HG03432 (cell line): ENCODE measurements at regions not wholly inside any gene's neighbourhood (a gene's known extent, or its start where the extent isn't known, plus 50 kb on each side); places are given as distances from the start of the nearest gene placed in this dataset.
"Not testable (repeated sequence)": the region's sequence is repeated elsewhere in the genome, so short reads cannot be mapped to it uniquely, and the experiment has no call there.

ENCODE experiments used
- ATAC-seq: cut with Tn5 transposase; IDR thresholded peaks from one replicate; pipeline ENCODE4 v1.9.1; 2021; ENCODE audit warnings: mild to moderate bottlenecking, moderate library complexity; ENCODE audit not compliant: unreplicated experiment

DNA sequence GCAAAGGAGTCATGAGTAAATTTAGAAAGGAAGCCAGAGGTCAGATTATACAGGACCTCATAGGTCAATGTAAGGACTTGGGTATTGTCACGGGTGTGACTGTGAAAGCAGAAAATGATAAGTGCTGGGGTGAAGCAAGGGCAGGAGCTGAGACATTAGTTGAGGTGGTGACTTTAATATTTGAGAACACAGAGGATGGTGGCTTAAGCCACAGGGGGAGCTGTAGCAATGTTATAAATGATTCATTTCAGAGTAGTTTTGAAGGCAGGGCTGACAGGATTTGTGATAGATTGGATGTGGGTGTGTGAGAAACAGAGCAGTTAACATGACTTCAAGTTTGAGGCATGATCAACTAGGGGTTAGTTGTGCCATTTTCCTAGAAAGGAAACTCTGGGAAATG lies 659.9 kb downstream of the EPM2A start:
- ATAC-seq = no peak

DNA sequence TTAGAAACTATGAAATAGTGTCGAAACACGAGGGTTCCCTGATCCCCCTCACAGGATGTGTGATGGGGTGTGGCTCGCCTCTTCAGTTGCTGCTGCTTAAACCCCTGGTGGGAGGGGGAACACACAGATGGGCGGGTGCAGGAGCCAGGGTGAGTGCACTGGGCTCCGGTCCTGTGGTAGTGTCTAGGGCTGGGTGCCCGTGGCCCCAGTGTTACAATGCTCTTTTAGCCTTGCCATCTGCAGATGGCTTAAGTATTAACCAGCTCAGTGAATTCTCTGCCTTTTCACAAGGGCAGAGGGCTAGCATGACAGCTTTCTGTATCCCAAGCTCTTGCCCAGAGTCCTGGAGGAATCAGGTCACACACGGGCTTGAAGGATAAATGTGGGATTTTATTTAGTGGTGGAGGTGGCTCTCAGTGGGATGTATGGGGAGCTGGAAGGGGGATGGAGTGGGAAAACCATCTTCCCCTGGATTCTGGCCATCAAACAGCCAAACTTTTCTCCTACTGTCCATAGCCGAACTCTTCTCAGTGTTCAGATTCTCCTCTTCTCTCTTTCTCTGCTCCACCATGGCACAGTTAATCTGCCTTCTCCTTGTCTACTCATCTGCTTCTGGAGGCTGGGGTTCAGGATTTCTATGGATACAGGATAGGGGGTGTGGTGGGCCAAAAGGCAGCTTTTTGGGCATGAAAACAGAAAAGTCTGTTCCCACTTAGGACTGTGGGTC lies 659.0 kb downstream of the EPM2A start:
- ATAC-seq = no peak

DNA sequence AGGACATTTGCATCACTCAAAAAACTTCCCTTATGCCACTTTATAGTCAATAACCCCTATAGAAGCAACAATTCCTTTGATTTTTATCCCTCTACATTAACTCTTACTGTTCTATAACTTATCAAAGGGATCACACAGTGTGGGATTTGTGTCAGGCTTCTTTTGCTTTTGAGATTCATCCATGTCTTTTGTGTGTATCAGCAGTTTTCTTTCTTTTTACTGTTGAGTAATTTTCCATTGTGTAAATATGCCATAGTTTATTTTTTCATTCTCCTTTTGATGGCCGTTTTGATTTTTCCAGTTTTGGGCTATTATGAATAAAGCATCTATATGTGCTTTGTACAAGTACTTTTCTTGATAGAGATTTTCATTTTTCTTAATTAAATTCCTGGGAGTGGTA lies 657.9 kb downstream of the EPM2A start:
- no peak for ATAC-seq

DNA sequence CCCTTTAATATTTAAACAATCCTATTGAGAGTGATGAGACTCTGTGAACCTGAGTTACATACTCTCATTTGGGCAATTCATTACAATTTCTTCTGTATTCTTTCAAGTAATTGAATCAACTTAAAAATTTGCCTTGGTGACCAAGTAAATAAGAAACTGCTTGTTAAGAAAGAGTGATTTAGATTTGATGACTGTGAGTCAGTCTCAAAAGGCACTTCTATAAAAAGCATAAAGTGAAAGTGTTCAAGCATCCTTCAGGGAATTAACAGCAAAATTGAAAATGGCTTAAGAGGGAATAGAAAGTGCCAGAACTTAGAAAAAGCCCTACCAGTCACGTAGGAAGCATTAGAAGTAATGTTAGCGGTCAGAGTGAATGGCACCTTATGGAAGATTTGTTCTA lies 654.7 kb downstream of the EPM2A start:
- no peak for ATAC-seq

DNA sequence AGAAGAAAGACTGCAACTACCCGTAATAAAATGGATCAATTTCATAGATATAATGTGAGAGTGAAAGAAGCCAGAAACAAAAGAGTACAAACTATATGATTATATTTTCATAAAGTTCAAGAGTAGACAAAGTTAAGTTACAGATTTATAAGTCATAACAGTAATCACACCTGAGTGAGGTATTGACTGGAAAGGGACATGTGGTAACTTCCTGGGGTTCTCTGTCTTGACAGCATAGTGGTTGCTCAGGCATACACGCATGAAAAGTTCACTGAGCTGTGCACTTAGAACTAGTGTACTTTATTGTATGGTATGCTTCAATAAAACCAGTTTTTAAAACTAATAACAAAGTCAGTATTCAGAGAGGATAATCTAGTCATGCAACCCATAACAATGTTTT lies 653.6 kb downstream of the EPM2A start:
- ATAC-seq = no peak

DNA sequence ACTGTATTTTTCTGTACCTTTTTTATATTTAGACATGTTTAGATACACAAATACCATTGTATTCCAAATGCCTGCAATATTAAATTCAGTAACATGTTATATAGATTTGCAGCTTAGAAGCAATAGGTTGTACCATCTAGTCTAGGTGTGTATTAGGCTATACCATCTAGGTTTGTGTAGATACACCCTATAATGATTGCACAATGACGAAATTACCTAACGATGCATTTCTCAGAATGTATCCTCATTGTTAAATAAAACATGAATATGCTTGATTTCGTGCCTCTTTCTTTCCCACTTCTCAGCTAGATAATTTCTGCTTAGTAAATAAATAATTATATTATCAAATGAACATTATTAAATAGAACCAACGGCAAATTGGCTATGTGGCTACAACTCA lies 653.0 kb downstream of the EPM2A start:
- no peak for ATAC-seq

DNA sequence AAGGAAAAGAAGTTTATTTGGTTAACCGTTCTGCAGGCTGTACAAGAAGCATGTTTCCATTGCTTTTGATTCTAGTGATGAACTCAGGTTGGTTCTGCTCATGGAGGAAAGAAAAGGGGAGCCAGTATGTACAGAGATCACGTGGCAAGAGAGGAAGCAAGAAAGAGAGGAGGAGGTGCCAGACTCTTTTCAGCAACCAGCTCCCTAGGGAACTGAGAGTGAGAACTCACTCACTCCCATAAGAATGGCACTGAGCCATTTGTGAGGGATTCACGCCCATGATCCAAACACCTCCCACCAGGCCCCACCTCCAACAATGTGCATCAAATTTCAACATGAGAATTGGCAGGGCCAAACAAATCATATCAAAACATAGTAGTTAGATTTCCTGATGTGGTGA lies 649.1 kb downstream of the EPM2A start:
- ATAC-seq = peak; percentile 63

DNA sequence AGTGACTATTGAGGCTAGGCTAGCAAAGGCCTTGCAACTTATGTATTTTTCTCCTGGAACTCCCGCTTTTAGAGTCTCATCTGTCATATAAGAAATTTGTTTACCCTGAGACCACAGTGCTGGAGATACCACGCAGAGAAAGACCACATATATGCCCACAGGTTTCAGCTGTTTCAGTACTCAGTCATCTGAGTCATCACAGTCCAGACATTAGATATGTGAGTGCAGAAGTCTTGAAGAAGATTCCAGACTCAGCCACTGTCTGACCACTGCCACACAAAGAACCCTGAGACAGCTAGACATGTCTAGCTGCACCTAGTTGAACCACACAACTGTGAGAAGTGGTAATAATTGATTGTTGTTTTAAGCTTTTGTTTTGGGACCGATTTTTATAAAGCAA lies 648.3 kb downstream of the EPM2A start:
- peak; percentile 67 for ATAC-seq

DNA sequence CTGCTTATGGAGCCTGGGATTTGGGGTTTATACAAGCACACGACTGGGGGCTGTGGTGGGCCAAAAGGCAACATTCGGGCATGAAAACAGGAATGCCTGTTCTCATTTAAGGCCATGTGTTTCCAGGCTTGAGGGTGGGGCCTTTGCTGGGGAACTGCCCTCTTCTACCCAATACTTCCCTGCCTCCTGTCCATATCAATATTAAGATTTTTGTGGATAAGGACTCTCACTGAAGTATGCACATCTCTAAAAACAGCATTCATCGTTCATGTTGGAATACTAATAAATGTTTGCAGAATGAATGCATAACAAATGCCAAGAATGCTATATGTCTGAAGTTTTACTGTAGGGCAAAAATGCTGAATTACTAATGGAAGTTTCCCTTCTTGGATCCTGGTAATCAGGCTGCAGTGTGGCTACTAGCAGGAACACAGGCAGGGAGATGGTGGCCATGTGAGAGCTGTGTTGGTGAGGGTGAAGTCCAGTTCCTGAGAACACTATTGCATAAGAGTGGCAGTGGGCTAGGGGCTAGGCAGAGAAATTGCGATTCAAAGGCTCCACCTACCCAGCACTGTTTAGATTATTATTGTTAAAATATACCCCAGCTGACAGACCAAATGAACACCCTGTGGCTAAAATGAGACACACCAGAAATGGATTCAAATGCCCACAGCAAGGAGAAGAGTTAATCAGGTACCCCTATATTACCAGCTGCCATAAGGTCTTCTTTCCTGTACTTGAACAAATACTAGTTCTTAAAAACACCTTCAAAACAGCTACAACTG lies 644.3 kb downstream of the EPM2A start:
- no peak for ATAC-seq

DNA sequence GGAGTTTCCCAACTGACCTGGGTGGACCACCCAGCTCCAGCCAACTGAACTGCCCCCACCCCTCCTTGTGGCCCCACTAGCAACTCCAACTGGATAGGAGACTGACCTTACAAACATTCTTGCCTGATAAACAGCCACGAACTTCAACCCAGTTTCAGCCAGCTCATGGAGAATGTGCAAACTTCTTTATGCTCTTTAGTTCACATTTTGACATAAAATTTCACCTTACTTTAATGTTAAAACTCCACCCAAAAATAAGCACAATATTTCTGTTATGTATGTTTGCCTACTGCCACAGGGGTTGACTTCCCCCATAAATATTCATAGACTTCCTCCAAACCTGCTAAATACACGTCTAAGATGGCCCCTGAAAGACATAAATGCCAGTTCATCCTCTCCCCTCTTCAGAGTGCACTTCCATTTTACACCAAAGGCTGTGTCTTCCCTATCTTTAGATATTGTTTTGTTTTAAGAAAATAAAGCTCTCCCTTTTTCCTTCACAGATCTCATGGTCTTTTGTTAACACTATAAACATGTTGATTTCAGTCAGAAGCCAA lies 643.7 kb downstream of the EPM2A start:
- no peak for ATAC-seq

DNA sequence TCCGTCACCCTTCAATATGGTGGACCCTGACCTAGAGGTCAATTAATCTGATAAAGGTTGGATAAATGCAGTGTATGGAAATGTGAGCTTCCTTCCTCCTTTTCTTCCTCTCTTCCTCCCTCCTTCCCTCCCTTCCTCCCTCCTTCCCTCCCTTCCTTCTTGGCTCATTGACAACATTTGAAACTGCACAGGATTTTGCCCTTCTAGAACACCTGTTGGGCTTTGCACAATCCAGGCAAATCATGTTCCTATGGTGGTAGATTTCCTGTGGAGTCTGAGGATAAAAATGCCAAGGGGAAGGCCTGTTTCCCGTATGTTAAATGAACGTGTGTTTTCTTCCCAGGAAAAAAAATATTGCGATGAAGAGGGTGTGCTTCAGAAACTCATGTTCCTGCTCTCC lies 642.8 kb downstream of the EPM2A start:
- no peak for ATAC-seq

DNA sequence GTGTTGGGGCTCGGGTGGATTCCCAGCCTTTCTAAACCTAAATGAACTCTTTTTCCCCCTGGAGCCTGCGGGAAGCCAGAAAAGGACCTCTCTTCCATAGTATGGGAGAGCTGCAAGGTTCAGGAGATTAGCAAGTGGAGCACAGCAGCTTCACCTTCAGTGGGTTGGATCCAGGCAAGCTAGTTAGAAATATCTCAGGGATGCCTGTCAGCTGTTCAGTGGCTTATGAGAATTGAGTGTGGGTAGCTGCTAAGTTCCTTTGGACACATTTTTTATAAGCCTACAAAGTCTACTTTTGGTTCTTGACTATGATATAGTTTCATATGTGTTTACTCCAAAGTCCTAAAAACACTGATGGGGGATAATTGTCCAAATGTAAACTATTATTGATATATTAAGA lies 642.1 kb downstream of the EPM2A start:
- no peak for ATAC-seq

DNA sequence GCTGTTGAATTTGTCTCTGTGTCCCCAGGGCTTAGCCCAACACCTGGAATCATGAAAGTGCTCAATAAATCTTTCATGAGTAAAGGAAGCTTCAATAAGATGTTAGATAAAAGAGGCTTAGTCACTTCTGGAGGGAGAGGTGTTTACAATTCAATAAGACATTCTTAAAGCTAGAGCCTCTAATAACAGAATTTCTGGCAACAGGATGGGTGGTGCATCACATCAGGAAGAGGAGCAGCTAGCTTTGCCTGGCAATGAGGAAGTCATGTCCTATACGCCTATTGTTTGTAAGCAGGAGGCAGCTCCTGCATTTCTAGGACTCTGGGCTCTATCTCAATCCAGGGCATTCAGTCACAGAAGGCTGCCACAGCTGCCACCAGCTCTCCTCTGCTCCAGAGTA lies 638.5 kb downstream of the EPM2A start:
- no peak for ATAC-seq

DNA sequence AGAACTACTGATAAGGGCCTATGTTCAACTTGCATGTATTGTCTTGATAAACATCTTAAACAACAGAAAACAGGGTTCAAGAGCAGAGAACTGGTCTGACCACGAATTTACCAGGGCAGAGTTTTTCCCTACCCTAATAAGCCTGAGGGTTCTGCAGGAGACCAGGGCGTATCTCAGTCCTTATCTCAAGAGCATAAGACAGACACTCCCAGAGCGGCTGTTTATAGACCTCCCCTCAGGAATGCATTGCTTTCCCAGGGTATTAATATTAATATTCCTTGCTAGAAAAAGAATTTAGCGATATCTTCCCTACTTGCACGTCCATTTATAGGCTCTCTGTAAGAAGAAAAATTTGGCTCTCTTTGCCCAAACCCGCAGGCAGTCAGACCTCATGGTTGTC lies 637.2 kb downstream of the EPM2A start:
- ATAC-seq = not testable (repeated sequence)

DNA sequence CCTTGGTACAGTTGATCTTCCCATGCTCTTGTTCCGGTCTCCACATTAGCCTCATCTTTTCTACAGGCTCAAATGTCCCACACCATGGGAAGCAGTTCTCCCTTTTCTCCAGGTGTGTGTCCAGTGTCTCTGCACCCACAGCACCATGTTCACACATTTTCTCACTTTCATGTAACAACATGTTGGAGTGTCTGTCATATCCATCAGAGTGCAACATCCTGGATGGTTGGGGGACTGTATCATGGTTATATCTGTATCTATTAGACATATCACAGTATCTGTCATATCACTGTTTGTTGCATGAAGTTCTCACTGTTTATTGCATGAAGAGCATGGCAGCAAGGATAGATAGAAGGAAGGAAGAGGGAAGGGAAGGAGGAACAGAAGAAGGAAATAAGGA lies 635.6 kb downstream of the EPM2A start:
- no peak for ATAC-seq

DNA sequence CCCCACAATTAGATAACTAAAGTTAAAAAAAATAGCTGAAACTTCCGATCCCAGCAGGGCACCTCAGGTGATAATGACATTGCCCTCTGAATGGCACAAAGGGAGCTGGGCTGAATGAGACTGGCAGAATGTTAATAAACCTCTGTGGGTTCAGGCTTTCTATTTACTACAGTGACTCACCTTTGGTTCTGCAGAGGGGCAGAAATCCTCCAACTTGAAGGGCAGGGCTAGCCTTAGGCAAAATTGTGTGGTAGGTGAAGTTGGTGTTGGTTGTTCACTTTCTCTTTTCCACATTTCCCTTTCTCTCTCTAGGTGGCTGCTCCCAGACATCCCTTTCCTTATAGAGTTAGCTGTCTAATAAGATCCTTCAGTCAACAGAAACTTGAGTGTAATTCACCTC lies 625.2 kb downstream of the EPM2A start:
- no peak for ATAC-seq

DNA sequence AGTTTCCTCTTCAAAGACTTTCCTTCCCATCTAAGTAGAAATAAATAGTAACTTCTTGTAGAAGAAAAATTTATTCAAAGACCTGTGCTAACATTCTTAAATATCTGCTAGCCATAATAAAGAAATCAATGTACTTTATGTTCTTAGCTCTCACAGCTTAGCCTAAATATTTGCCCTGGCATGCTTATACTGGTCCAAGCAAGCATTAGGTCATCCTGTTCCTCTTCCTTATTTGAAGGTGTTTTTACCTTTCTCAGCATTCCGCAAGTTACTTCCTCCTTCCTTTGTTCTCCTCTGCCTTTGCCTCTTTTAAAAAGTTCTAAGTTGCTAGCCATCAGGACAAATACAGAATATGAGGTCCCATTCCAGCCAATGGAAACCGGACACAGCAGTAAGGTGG lies 623.9 kb downstream of the EPM2A start:
- not testable (repeated sequence) for ATAC-seq

DNA sequence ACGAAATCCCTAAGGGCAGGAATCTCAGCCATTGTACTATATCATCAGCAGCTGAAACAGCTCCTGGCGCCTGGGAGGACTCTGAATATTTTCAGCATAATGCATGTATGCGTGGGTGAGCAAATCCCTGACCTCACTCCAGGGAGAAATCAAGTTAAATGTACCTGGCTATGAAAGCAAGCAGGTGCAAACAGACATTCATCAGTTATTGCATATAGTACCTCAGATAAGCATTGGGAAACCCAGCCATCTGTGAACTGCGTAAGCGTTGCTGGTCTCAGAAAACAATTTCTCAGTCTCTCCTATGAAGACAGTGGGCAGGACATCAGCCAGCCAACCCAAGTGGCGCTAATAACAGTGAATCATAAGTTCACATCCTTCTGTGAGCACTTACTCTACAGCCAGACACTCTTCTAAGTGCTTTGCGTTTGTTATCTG lies 622.6 kb downstream of the EPM2A start:
- no peak for ATAC-seq

DNA sequence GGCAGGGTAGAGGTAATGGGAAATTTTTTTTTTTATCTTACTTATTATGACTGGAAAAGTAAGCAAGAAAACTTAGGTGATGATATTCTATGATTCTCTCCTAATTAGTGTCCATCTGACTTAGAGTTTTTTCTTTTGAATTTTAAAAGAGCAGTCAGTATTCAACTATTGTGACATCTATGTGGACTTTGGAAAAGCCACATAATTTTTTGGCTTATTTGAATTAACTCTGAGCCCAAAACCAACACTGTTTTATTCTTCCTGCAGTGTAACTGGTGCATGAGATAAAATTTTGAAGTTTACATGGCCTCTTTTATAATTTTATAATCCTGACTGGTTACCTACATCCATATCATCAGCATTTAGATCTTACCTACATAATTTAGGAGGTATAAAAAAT lies 619.7 kb downstream of the EPM2A start:
- no peak for ATAC-seq

DNA sequence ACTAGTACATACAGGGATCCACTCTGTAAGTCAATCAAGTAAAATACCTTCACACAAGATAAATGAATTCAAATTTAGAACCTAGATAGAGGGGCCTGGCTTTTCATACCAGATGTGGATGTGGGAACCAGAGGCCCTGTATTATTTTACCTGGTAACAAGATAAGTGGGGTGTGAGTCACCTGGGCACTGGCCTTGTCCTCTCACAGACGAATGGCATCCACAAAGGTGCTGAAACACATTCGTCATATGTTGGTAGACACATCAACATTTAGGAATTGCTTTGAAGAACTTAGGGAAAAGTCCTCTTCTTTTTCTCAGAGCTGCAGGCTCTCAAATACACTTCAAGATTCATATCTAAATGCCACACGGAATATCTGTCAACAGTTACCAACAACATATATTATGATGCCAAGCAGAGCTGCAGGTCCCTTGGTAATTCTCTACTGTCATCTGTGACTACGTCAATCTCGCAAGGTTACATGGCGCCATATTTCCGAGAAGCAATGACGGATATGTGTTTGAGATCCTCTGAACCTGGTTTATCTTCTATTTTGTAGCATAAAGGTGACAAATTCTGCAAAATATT lies 618.6 kb downstream of the EPM2A start:
- ATAC-seq = no peak

DNA sequence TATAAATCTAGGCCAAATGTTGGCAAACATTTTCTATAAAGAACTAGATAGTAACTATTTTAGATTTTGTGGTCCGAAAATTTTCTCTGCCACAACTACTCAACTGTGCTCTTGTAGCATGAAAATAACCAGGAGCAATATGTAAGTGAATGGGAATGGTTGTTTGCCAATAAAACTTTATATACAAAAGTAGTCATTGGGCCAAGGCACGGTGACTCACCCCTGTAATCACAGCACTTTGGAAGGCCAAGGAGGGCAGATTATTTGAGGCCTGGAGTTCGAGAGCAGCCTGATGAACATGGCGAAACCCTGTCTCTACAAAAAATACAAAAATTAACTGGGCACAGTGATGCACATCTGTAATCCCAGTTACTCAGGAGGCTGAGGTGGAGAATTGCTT lies 617.1 kb downstream of the EPM2A start:
- no peak for ATAC-seq

DNA sequence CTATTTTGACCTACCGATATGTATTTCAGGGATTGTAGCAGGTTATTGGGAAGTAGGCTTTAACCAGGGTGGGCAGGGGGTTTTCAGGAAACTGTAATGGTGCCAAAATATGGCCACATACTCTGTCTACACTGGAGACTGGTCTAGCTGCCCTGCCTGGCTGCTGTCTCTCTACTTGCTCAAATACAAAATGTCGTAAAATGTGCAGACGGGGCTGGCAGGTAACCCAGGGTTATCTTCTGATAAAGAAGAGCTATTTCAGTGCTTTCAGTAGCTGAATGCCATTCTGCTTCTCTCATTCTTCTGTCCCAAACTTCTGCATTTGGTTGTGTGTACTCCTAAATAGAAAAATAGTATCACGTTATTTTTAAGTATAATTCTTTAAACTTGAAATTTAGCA lies 616.2 kb downstream of the EPM2A start:
- no peak for ATAC-seq
